Myocyte (in vitro differentiated cells): ENCODE measurements at regions not wholly inside any gene's neighbourhood (a gene's known extent, or its start where the extent isn't known, plus 50 kb on each side); places are given as distances from the start of the nearest gene placed in this dataset.
"Not testable (repeated sequence)": the region's sequence is repeated elsewhere in the genome, so short reads cannot be mapped to it uniquely, and the experiment has no call there.

ENCODE experiments used
- DNase-seq: peaks from one replicate; pipeline ENCODE4 v3.0.0-alpha.2; 2012; ENCODE audit warnings: low read depth

DNA sequence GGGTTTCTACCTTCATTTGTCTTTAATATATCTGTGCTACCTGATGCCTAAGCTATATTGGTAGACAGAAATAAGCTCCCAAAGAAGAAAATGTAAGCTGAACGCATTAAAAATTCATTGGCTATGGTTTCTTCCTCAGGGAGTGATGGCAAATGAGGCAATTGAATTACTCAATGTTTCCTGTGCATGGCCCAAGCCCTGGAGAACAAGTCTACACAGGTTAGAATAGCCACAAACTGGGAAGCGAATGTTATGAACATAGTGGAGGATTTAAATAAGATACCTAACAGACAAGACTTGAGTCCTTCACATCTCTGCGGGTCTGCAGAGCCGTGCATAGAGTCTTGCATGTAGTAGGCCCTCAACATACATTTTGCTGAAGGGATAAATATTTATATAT, 350.3 kb downstream of the RWDD3 start:
- no peak for DNase-seq

DNA sequence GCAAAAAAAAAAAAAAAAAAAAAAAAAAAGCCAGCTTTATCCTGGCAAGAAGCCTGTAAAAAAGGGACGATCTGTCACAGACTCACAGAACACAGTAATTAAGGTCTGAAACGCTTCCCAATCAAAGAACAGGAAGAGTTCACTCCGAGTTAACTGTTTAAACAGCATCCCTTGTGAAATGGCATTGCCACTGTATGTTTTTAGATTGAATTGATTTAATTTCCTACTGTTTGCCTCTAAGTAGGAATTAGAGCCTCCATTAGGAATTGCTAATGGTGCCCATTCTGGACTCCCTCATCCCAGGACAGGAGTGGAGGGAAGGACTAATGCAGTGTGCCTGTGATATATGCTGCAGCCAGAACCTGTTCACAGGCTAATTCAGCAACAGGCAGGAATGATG, 370.8 kb downstream of the RWDD3 start:
- no peak for DNase-seq

DNA sequence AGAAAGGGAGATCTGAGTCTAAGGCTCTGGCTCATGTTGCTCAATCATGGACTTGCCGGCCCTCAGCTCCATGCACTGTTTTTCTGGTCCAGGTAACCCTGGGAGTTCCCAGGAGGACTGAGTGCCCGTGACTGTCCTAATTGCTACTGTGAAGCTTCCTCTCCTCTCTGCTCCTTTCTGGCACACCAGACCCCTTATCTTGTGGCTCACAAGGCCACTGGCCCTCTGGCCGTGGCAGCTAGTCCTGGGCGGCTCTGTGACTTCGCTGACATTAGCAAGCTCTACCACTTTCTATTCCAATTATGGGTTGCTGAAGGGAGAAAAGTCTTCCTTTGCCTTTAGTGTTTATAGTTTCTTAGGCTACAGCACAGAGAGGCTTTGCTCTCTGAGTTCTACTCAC, 380.2 kb downstream of the RWDD3 start:
- no peak for DNase-seq

DNA sequence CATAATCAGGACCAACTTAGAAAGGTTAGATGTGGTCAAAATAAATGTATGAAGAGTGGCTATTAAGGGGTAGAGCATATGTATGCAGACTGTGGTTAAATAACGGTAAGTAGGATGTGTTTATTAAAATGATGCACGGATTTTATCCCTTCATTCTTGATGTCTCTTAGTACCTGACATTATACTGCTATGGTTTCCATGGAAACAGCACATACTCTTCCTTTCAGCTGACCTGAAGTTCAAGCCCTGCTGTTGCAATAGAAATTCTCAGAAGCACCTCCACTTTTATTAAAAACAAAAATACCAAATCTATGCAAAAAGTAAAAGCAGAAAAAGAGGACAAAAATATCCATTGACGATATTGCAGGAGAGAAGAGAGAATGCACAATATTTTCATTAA, 381.4 kb downstream of the RWDD3 start:
- DNase-seq = no peak

DNA sequence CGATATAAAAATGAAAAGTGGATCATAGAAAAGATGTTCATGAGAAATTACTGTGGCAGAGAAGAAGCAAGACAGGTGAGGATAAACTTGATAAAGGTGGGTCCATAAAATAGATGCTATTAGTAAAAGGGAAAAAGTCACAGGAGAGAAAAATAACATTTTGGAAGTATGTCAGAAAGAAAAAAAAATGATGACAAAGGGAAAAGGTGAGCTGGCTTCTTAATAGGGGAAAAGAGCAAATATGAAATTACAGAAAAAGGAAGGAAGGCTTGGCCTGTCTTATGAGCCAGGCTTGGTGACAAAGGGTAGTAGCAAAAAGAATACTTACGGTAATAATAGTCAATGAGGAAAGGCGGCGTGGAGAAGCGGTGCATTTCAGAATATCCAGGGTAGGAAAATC, 386.1 kb downstream of the RWDD3 start:
- no peak for DNase-seq

DNA sequence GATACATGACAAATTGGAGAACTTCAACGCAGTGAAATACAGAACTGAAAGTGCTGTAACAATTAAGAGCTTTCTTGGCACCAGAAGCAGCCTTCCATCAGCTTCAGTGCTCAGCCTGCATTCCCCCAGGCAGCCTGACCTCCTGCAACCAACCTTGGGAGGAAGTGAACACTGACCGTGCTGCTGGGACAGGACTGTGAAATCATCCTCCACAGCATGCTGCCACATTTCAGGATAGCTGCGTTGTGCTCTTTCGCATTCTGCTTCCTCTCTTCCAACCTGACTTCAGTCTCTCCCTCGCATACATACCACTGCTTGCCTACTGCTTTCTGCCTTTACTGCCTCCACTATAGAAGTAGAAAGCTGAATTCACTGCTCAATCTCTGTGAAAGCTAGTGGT, 388.6 kb downstream of the RWDD3 start:
- no peak for DNase-seq

DNA sequence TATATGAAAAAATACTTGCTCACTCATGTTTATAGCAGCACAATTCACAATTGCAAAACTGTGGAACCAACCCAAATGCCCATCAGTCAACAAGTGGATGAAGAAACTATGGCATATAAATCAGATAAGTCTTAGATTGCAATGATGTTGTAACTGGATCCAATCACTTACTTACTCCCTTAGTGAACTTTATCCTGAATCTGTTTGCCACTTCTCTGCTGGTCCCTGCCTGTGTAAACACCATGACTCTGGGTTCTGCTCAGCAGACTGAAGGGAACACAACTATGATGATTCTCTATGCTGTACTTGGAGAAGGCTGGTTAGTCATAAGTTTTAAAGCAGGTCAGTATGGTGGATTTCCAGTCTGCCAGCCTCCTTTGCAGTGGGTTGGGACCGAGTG, 391.2 kb downstream of the RWDD3 start:
- DNase-seq = no peak

DNA sequence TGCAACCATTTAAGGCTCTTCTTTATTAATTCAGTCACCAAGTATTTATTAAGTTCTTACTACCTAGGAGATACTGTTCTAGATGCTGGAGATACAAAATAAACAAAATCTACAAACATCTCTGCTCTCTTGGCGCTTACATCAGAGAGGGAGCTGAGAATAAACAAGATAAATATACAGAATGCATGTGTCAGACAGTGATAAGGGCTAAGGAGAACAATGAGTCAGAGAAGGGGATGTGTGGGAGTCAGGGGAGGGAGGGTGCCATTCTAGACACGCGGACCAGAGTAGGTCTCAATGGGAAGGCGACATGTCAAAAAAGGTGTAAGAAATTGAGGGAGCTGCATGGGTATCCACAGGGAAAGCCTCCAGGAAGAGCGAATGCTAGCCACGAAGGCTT, 393.2 kb downstream of the RWDD3 start:
- DNase-seq = no peak

DNA sequence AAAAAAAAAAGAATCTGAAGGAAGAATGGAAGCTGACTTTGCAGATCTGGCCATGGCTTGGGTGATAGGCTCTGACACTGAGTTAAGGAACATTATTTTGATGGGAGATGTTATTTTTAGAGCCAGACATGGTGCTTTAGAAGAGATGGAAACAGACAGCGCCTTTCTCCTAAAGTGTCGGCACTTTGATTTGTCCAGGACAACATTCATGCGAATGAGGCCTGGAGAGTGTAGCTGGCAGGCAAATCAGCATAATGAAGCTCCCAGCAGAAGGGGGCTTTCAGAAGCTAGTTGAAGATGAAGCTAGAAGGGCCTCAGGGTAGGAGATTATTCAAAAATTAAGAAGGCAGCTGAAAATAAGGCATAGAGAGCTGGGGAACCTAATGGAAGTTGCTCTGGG, 397.7 kb downstream of the RWDD3 start:
- no peak for DNase-seq

DNA sequence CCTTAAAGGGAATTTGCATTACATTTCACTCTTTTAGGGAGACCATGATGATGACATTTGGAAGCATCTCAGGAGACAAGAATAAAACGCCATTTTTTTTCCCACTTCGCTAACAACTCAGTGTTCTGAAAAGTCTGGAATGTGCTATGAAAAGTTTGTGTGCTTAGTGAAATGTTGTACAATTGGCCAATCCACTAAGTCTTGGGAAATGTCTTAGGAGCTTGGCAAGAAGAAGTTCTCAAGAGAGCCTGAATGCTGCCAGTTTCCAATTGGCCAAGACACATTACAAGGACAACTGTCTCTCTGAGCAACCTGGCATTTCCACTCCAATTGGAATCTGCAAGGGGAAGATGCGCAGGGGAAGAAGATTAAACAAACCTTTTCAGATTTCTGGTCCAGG, 401.8 kb downstream of the RWDD3 start:
- no peak for DNase-seq

DNA sequence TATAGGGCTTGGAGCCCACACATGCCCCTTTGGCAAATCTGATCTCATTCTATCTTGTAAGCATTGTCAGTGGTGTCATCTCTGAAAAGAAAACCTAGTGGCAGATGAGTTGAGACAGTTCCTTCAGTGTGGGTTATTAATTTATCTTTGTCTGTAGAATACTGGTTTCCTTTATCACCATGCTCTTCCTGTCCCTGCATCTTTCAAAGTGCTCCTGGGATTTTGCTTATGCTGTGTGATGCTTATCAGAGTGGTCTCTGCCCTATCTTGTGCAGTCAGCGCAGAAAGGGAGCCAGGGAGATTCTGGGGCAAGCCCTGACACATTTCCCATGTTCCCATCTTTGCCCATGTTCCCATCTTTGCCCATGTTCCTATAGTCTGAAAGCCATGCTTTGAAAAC, 402.9 kb downstream of the RWDD3 start:
- no peak for DNase-seq

DNA sequence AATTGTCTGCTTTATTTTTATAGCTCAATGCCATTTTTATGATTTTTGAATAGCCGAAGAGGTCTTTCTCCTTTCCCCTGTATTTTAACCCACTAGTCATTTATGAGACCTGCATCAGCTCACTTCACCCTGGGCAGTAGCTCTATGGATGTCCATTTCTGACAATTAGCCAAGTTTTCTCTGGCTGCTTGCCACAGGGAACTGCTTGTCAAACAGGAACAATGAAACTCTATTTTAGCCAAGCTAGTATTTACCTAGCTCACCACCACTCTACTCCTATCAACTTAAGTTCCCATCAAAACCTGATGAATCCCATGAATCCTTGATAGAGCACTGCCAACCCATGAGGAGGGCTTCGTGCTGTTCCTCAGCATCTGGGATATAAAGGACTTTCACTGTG, 406.7 kb downstream of the RWDD3 start:
- no peak for DNase-seq

DNA sequence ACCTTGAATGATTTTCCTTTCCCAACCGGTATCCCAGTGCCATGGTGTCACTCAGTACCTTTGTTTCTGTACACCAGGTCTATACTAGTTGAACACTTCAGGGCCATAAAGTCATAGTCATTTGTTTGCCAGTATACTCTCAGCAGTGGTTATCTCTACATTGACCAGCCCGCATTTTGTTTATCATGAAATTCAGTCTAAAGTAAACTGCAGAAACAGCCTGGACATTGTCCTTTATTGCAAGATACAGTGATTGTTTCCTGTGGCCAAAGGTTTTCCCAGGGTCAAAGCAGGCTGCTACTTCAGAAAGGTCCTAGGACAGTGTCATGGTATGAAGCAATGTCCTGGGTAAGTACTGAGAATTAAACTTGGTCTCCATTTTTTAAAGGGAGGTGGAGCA, 407.4 kb downstream of the RWDD3 start:
- DNase-seq = no peak

DNA sequence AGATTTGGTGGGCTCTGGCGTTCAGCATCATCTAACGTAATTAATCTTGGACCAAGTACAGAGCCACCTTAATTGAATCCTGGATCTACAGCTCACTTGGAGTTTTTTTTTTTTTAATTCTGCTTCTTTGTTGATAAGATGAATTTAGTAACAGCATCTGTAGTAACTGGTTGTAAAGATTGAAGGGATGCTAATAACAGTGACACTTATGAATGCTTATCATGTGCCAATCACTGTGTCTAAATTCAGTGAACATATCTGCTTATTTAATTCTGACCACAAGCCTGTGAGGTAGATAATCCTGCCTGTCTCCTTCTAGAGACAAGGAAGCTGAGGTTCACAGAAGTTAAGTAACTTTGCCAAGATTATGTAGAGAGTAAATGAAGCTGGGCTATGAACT, 408.0 kb downstream of the RWDD3 start:
- DNase-seq = no peak

DNA sequence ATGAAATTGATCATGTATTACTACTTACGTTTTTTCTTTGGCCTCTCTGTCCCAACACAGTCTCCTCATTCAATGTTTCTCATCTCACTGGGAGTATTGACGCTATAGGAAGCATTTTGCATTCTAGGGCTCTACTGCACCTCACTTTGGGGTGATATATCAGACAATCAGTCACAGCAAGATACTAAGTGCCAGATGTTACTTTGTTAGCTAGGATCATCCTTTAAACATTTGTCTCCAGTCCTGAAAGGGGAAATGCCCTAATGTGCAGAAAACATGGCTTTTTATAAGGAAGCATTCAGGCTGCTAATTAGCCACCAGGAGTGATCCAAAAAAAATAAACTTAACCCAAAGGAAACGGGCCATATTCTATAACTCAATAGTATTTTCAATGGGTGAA, 409.1 kb downstream of the RWDD3 start:
- no peak for DNase-seq

DNA sequence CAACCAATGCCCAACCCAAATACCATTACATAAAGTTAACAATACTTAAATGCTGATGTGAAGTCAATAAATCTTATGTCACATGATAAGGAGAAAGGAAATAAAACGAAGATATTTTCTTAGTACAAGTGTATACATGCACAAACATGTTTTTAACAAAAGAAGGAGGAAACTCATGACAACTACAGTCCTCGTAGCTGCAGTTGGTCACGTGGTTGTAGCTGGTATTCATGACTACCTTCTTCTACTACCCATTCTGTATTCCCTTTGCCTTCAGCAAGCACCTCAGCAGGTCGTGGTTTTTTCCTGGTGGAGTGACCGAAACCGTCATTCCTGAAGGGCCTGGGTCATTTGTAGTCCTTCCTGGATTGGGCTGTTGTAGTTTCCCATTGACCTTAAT, 411.1 kb downstream of the RWDD3 start:
- DNase-seq = not testable (repeated sequence)

DNA sequence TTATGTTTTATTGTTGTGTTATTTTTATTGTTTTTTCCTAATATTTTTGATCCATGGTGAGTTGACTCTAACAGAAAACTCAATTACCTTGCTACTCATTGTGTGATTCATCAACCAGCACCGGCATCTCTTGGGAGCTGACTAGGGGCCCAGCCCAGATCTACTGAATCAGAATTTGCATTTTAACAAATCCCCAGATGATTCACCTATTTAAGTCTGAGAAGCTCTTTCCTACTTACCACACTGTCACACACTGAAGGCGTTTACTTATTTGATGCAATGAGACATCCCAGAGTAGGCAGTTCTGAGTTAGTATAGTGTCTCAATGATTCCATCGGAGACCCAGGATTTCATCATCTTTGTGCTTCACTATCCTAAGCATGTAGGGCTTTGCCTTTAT, 416.6 kb downstream of the RWDD3 start:
- DNase-seq = no peak

DNA sequence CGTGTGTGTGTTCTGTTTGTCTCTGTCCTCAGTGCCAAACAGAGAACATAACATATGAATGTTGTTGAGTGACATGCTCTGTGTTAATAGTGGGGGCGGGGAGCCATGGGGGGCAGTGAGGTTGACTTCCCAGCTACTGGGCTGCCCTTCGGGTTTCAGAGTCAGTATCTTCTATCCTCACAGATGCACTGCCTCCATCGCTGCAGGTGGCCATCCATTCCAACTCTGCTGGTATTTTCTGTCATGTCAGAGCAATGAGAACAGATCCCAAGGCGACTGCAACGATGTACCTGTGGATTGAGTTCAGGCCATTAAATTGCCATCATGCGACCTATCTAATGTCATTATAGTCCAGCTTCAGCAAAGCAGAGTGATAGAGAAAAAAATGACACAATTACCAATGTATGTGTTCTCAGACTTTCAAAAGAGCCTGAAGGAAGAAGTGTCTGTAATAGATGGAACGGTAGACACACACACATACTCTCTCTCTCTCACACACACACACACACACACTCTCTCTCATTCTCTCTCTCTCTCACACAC, 418.5 kb downstream of the RWDD3 start:
- DNase-seq = no peak

DNA sequence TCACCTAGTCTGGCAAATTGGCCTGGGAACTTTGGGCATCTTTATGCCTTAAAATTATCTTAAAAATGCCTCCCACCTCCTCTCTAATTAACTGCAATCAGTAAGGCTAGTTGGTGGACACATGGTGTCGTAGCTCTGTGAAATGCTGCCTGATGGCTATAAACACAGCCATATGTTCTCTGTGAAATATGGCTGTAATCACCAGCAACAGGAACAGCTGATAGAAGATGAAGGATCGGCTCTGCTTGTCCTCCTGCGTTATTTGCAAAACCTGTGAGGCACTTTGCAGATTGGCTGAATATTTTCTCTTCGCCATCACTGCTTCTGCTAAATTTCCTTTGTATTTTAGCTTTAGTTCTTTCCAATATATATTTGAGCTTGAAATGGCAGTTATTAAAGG, 419.6 kb downstream of the RWDD3 start:
- no peak for DNase-seq

DNA sequence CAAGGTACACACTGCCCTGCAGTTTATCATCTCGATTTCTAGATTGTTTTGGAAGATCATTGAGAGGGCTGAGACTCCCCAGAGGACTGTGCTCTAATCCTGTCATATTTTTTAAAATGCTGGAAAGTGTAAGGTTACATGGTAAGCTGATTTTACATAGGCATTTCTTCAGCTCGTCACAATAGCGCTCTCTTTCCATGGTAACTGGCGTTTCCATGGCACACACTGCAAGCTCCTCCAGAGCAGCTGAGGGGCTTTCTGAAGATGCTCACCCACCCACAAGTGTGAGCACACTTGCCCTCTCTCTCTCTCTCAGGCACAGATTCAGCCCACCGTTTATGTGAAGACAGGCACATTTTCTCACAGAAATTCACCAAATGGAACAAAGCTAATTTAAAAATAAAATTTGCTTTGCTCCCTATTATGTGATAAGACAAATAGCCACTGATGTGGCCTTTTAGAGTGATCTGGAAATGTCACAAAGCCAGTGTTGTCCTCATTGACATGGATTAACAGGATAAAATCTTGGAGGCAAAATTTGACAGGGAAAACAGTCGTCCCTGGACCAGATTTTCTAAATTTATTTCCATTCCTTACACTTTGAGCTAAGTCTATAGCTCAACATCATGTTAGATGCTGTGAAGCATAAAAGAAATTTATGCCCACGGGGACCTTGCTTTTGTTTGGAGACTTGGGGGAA, 421.5 kb downstream of the RWDD3 start:
- DNase-seq = no peak

DNA sequence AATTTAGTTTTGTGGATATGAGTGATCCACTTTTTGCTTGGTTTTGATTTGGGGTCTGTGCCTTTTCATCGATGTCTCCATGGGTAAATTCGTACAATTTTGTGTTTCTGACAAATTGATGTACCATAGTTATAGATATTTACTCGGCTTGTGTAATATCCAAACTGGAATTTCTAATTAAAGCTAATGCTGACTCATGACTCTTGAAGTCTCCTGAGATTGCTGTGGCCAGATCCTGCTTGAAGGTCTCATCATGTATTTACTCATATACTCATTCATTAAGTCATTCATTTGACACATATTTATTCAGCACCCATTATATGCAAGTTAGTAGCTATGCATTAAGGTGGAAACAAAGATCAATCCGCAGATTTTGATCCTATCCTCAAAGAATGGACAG, 423.2 kb downstream of the RWDD3 start:
- no peak for DNase-seq

DNA sequence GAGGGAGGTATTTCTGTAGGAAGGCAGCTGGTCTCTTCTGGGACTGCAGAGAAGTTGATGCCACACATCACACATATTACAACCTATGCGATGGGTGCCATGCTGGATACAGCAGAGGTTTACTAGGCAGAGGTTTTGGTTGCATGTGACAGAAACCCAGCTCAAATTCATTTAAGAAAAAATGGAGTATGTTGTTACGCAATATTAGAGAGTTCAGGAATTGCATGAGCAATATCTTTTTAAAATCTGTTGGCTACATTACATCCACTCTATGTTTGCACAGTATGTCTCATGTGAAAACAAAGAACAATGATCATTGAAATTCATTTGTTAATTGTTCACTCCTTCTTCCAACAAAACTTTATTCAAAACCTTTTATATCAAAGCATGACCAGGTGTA, 425.2 kb downstream of the RWDD3 start:
- DNase-seq = no peak

DNA sequence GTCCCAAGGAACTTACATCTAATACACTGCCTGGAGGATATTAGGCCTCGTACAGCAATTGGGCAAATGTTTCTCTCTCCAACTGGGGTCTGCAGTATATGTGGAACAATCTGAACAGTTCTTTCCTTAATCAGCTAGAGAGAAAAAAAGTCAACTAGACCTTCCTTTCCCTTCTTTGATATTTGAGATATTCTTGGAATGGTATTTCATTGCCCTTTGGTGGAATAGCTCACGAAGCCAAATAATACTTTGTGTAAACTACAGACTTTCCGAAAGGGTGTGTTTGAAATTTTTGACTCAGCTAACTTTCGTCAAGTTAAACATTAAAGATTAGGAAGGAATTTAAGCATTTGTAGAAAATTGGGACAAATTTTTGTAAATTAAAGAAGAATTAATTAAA, 425.6 kb downstream of the RWDD3 start:
- no peak for DNase-seq

DNA sequence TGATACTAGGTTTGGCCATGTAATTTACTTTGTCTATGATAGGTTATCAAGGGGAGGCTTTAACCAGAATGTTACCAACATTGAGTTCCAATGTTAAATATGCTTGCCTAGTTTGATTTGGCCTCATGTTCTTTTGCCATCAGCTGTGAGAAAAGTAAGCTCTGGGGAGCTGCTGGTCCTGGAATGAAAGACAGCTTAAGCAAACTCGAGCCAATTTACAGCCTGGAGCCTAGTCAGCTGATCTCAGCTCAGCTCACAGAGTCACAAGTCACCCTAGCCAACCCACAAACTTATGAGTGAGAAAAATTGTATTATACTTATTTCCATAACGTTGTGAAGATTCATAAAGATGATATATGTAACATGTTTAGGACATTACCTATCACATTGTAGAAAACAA, 426.7 kb downstream of the RWDD3 start:
- DNase-seq = no peak
